ENCODE measurements at regions not wholly inside any gene's neighbourhood (a gene's known extent, or its start where the extent isn't known, plus 50 kb on each side); places are given as distances from the start of the nearest gene placed in this dataset.

- TF ChIP-seq EZH2 (IDR thresholded peaks at IDR 0.05; ENCODE audit: borderline replicate concordance, low read depth, low read length, severe bottlenecking) (no peak), CTCF (IDR thresholded peaks at IDR 0.05; ENCODE audit: borderline replicate concordance, extremely low read depth, low read length, poor library complexity, severe bottlenecking) (no peak)
Observed at GRCh38 chr15:100787567-100788417, 91.8 kb upstream of the ALDH1A3 start.
